GM23338 (cell line): ENCODE measurements at regions not wholly inside any gene's neighbourhood (a gene's known extent, or its start where the extent isn't known, plus 50 kb on each side); places are given as distances from the start of the nearest gene placed in this dataset.

Experiments used
- ATAC-seq: fragments of 200-7000 bp; cut with Tn5 transposase; 3 replicates; pipeline ENCODE4 v1.9.1; 2020
- DNase-seq: peaks from one replicate; pipeline ENCODE4 v3.0.0-alpha.2; 2015; ENCODE audit warnings: low spot score
- H2AFZ ChIP-seq: fragments of 200-600 bp; sonication (generic); 2 replicates; pipeline ENCODE4 v1.8.0; 2016; ENCODE audit warnings: antibody characterized with exemption, mild to moderate bottlenecking, moderate library complexity
- H3F3A ChIP-seq: fragments of 200-600 bp; sonication (generic); replicated peaks from 2 replicates; pipeline ENCODE4 v1.8.0; 2017; ENCODE audit warnings: antibody characterized with exemption, mixed run types, low read depth
- H3K27ac ChIP-seq: fragments of 200-600 bp; sonication (generic); 2 replicates; pipeline ENCODE4 v1.6.1; 2016; ENCODE audit warnings: low read depth
- H3K27me3 ChIP-seq: fragments of 200-600 bp; sonication (generic); 2 replicates; pipeline ENCODE4 v1.8.0; 2016; ENCODE audit warnings: mild to moderate bottlenecking, mixed run types, moderate library complexity; ENCODE audit not compliant: insufficient read depth
- H3K36me3 ChIP-seq: fragments of 200-600 bp; sonication (generic); 2 replicates; pipeline ENCODE4 v1.8.0; 2016; ENCODE audit warnings: mild to moderate bottlenecking; ENCODE audit not compliant: insufficient read depth
- H3K4me1 ChIP-seq: fragments of 200-600 bp; sonication (generic); 2 replicates; pipeline ENCODE4 v1.8.0; 2016; ENCODE audit warnings: mild to moderate bottlenecking, moderate library complexity; ENCODE audit not compliant: insufficient read depth
- H3K4me2 ChIP-seq: fragments of 200-600 bp; sonication (generic); 2 replicates; pipeline ENCODE4 v1.7.1; 2017; ENCODE audit warnings: mixed run types
- H3K4me3 ChIP-seq: fragments of 200-600 bp; sonication (generic); 2 replicates; pipeline ENCODE4 v1.6.1; 2016; ENCODE audit warnings: mixed run types
- H3K79me2 ChIP-seq: fragments of 200-600 bp; sonication (generic); replicated peaks from 2 replicates; pipeline ENCODE4 v1.8.0; 2017; ENCODE audit warnings: mild to moderate bottlenecking; ENCODE audit not compliant: insufficient read depth
- H3K9me2 ChIP-seq: fragments of 200-600 bp; sonication (generic); 2 replicates; pipeline ENCODE4 v1.8.0; 2017; ENCODE audit not compliant: insufficient read depth
- H4K20me1 ChIP-seq: fragments of 200-600 bp; sonication (generic); replicated peaks from 2 replicates; pipeline ENCODE4 v1.8.0; 2017; ENCODE audit warnings: mild to moderate bottlenecking; ENCODE audit not compliant: insufficient read depth
- H3K27ac Mint-ChIP-seq: 2 replicates; pipeline ENCODE4 v1.8.0; 2020; ENCODE audit warnings: inconsistent platforms, mild to moderate bottlenecking, moderate library complexity, mixed read lengths
- H3K27me3 Mint-ChIP-seq: 3 replicates; pipeline ENCODE4 v1.8.0; 2022; ENCODE audit warnings: low read depth, mild to moderate bottlenecking, moderate library complexity, mixed read lengths, inconsistent platforms; ENCODE audit not compliant: insufficient read depth, poor library complexity
- H3K36me3 Mint-ChIP-seq: 3 replicates; pipeline ENCODE4 v1.8.0; 2021; ENCODE audit warnings: low read depth, mild to moderate bottlenecking, inconsistent platforms, moderate library complexity, mixed read lengths
- H3K4me1 Mint-ChIP-seq: 3 replicates; pipeline ENCODE4 v1.8.0; 2020; ENCODE audit warnings: mild to moderate bottlenecking, inconsistent platforms, mixed read lengths
- H3K4me3 Mint-ChIP-seq: 3 replicates; pipeline ENCODE4 v1.8.0; 2021; ENCODE audit warnings: moderate library complexity, mild to moderate bottlenecking, inconsistent platforms, mixed read lengths
- H3K9me3 Mint-ChIP-seq: 3 replicates; pipeline ENCODE4 v1.8.0; 2020; ENCODE audit warnings: moderate library complexity, mild to moderate bottlenecking, inconsistent platforms, mixed read lengths
- CREB1 ChIP-seq: fragments of 250-450 bp; sonication (Bioruptor Pico); IDR thresholded peaks from 2 replicates; pipeline ENCODE4 v1.5.0; 2020; ENCODE audit warnings: low read depth, mild to moderate bottlenecking, moderate library complexity
- CTCF ChIP-seq, 2 experiments: fragments of 200-600 bp in 1 of 2; sonication (generic) in 1 of 2; conservative IDR thresholded peaks; 2 replicates each; pipeline versions ENCODE4 v1.5.1 to v1.6.1; 2016 to 2017; ENCODE audit warnings: antibody characterized with exemption in 2 of 2, low read depth in 2 of 2, mild to moderate bottlenecking in 2 of 2, moderate library complexity in 1 of 2
- ETS1 ChIP-seq: IDR thresholded peaks from 2 replicates; pipeline ENCODE4 v1.6.1; 2016; ENCODE audit warnings: antibody characterized with exemption
- EZH2 ChIP-seq: fragments of 200-600 bp; sonication (generic); IDR thresholded peaks from one replicate; pipeline ENCODE4 v1.8.0; 2017; ENCODE audit warnings: antibody characterized with exemption, mild to moderate bottlenecking, low read depth; ENCODE audit not compliant: unreplicated experiment
- EZH2phosphoT487 ChIP-seq: fragments of 200-600 bp; sonication (generic); IDR thresholded peaks from one replicate; pipeline ENCODE4 v1.8.1; 2018; ENCODE audit warnings: antibody characterized with exemption; ENCODE audit not compliant: unreplicated experiment
- JUNB ChIP-seq: IDR thresholded peaks from one replicate; pipeline ENCODE4 v1.6.1; 2016; ENCODE audit warnings: antibody characterized with exemption; ENCODE audit not compliant: unreplicated experiment
- NANOG ChIP-seq: IDR thresholded peaks from 2 replicates; pipeline ENCODE4 v1.6.1; 2016; ENCODE audit warnings: antibody characterized with exemption, borderline replicate concordance
- POLR2AphosphoS5 ChIP-seq: IDR thresholded peaks from 2 replicates; pipeline ENCODE4 v1.6.1; 2016; ENCODE audit warnings: antibody characterized with exemption, low read depth
- STAT1 ChIP-seq: IDR thresholded peaks from one replicate; pipeline ENCODE4 v1.6.1; 2016; ENCODE audit warnings: antibody characterized with exemption; ENCODE audit not compliant: unreplicated experiment
- ZNF114 ChIP-seq: fragments of 250-450 bp; sonication (Bioruptor Pico); IDR thresholded peaks from 2 replicates; pipeline ENCODE4 v1.5.0; 2020; ENCODE audit warnings: mild to moderate bottlenecking, moderate library complexity
- ZNF331 ChIP-seq: fragments of 250-450 bp; sonication (Bioruptor Pico); IDR thresholded peaks from 2 replicates; pipeline ENCODE4 v1.5.0; 2020; ENCODE audit warnings: low read depth, mild to moderate bottlenecking, moderate library complexity
- ZNF462 ChIP-seq: fragments of 250-450 bp; sonication (Bioruptor Pico); IDR thresholded peaks from 2 replicates; pipeline ENCODE4 v1.5.0; 2020; ENCODE audit warnings: mild to moderate bottlenecking, moderate library complexity
- TF ChIP-seq, protein P1 (sequence below): IDR thresholded peaks from one replicate; pipeline ENCODE4 v1.6.1; 2018; ENCODE audit warnings: antibody characterized with exemption; ENCODE audit not compliant: unreplicated experiment

DNA sequence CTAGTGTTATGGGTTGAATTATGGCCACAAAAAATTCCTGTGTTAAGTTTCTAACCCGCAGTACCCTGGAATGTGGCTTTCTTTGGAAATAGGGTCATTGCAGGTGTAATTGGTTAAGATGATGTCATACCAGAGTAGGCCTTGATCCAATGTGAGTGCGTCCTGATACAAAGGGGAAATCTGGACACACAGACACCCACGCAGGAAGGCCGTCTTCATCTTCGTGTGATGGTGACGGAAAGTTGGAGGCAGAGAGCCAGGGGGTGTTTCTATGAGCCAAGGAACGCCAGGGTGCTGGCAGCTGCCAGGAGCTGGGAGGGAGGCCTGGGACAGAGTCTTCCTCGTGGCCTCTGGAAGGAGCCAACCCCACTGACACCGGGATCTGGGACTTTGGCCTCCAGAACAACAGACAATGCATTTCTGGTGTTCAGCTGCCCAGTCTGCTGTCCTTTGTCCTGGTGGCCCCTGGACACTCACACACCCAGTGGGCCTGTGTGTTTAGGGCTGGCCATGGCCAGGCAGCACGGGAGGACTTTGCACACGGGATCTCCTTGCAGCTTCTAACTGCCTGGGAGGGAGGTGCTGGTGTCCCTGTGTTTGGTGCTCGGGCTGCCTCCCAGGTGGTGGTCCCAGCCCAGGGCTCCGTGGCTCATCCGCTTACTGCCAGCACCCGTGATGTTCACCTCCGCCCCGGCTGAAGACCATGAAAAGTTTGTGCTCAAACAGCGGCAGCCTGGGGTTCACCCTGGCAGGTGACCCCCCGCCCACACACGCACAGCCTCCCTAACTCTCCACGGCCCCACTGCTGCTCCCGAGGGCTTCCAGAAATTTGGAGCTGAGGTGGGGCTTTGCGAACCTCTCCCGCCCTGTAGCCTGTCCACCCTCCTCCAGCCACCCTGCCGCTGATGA lies 53.4 kb upstream of the GATA5 start:
- H3K27ac Mint-ChIP-seq = no peak overlapping the region
- no peaks in the 10 kb centered on the region for H3K36me3 Mint-ChIP-seq
- peaks cover 9% of the 10 kb centered on the region for H3K27me3 Mint-ChIP-seq

More for the DNA sequence above, 53.4 kb upstream of the GATA5 start:
- Histone ChIP-seq H3K4me3 (no peak overlapping the region), H3K27me3 (no peaks in the 10 kb centered on the region), H3K9me2 (no peaks in the 10 kb centered on the region), H3K36me3 (no peaks in the 10 kb centered on the region), H2AFZ (no peak overlapping the region), H3K79me2 (no peaks in the 10 kb centered on the region), H3K4me2 (no peak overlapping the region), H4K20me1 (no peaks in the 10 kb centered on the region), H3K4me1 (peaks cover 9% of the 10 kb centered on the region), H3K27ac (no peak overlapping the region), H3F3A (0 out of 2 replicates have a peak, but pooled peaks cover 3% of the 10 kb centered on the region)
- no peak for ATAC-seq
- H3K4me3 Mint-ChIP-seq = no peak overlapping the region
- TF ChIP-seq ZNF462 (CRISPR knock-in tag) = no peak
- no peak for TF ChIP-seq EZH2
- no peak for TF ChIP-seq POLR2AphosphoS5
- TF ChIP-seq NANOG = no peak
- TF ChIP-seq CREB1 (CRISPR knock-in tag) = no peak
- TF ChIP-seq CTCF (conservative IDR thresholded peaks at IDR 0.05; ENCODE audit: low read depth in 2 of 2) = no peak
- TF ChIP-seq STAT1 = no peak
- no peak for TF ChIP-seq ETS1
- TF ChIP-seq JUNB = no peak
- TF ChIP-seq ZNF114 (CRISPR knock-in tag) = no peak
- TF ChIP-seq, protein P1, sequence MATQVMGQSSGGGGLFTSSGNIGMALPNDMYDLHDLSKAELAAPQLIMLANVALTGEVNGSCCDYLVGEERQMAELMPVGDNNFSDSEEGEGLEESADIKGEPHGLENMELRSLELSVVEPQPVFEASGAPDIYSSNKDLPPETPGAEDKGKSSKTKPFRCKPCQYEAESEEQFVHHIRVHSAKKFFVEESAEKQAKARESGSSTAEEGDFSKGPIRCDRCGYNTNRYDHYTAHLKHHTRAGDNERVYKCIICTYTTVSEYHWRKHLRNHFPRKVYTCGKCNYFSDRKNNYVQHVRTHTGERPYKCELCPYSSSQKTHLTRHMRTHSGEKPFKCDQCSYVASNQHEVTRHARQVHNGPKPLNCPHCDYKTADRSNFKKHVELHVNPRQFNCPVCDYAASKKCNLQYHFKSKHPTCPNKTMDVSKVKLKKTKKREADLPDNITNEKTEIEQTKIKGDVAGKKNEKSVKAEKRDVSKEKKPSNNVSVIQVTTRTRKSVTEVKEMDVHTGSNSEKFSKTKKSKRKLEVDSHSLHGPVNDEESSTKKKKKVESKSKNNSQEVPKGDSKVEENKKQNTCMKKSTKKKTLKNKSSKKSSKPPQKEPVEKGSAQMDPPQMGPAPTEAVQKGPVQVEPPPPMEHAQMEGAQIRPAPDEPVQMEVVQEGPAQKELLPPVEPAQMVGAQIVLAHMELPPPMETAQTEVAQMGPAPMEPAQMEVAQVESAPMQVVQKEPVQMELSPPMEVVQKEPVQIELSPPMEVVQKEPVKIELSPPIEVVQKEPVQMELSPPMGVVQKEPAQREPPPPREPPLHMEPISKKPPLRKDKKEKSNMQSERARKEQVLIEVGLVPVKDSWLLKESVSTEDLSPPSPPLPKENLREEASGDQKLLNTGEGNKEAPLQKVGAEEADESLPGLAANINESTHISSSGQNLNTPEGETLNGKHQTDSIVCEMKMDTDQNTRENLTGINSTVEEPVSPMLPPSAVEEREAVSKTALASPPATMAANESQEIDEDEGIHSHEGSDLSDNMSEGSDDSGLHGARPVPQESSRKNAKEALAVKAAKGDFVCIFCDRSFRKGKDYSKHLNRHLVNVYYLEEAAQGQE = no peak
- no peak for TF ChIP-seq ZNF331 (CRISPR knock-in tag)
- TF ChIP-seq EZH2phosphoT487 = no peak
- H3K9me3 Mint-ChIP-seq = no peaks in the 10 kb centered on the region
- DNase-seq = no peak
- peaks cover 9% of the 10 kb centered on the region for H3K4me1 Mint-ChIP-seq
